Breast epithelium (tissue), 4 donors: ENCODE measurements at regions not wholly inside any gene's neighbourhood (a gene's known extent, or its start where the extent isn't known, plus 50 kb on each side); places are given as distances from the start of the nearest gene placed in this dataset.

Experiments
- DNase-seq, 2 donors: peaks; one replicate each; pipeline ENCODE4 v3.0.0-alpha.2; 2019; ENCODE audit warnings: low spot score in 2 of 2
- H3K27ac ChIP-seq, 2 donors: fragments of 200-600 bp; sonication (generic) in 1 of 2; one replicate each; pipeline ENCODE4 v1.5.1; 2016 to 2019; ENCODE audit warnings: mild to moderate bottlenecking in 1 of 2
- H3K27me3 ChIP-seq, 2 donors: fragments of 200-600 bp; sonication (generic) in 1 of 2; one replicate each; pipeline versions ENCODE4 v1.5.1 to v1.6.0; 2017 to 2019; ENCODE audit warnings: control low read depth in 1 of 2, mild to moderate bottlenecking in 1 of 2
- H3K36me3 ChIP-seq: fragments of 200-600 bp; one replicate; pipeline ENCODE4 v1.5.1; 2019
- H3K4me1 ChIP-seq, 2 donors: fragments of 200-600 bp; sonication (generic); one replicate each; pipeline ENCODE4 v1.5.1; 2016 to 2019; ENCODE audit warnings: control low read depth in 1 of 2
- H3K4me3 ChIP-seq, 3 donors: fragments of 200-600 bp; sonication (generic); 1 replicate in 2 of 3; 2 replicates in 1 of 3; pipeline ENCODE4 v1.5.1; 2016 to 2019; ENCODE audit warnings: mild to moderate bottlenecking in 3 of 3, moderate library complexity in 2 of 3
- H3K9me3 ChIP-seq, 2 donors: fragments of 200-600 bp; sonication (generic) in 1 of 2; one replicate each; pipeline ENCODE4 v1.5.1; 2016 to 2019; ENCODE audit warnings: control low read depth in 1 of 2
- CTCF ChIP-seq, 3 donors: fragments of 450-650 bp; IDR thresholded peaks; one replicate each; pipeline ENCODE4 v1.5.1; 2016 to 2017; ENCODE audit warnings: antibody characterized with exemption in 3 of 3, mild to moderate bottlenecking in 3 of 3, moderate library complexity in 3 of 3
- POLR2A ChIP-seq: fragments of 450-650 bp; IDR thresholded peaks from one replicate; pipeline ENCODE4 v1.6.1; 2016; ENCODE audit warnings: antibody characterized with exemption, mild to moderate bottlenecking, moderate library complexity
- POLR2AphosphoS5 ChIP-seq, 3 donors: sonication (generic); formaldehyde crosslinking; IDR thresholded peaks; one replicate each; pipeline ENCODE4 v1.6.1; 2017; ENCODE audit warnings: antibody characterized with exemption in 3 of 3
- intact Hi-C: fragments of 100-400 bp; cut with DNase I; formaldehyde crosslinking; loops from one replicate; pipeline ENCODE4 v1.15.1; 2023; ENCODE audit warnings: low total_unique reads

- Histone ChIP-seq H3K27ac (no peak overlapping the region), H3K27me3 (no peaks in the 10 kb centered on the region), H3K4me3 (no peak overlapping the region), H3K9me3 (peaks cover 0 to 6% of the 10 kb centered on the region in 2 donors), H3K36me3 (no peaks in the 10 kb centered on the region), H3K4me1 (no peaks in the 10 kb centered on the region)
- intact Hi-C loops: loop anchor here (10.0 kb wide), 1 partner anchor 1763 kb away; no protein-coding TSS in a partner anchor
- no peak for DNase-seq
- TF ChIP-seq POLR2AphosphoS5 (IDR thresholded peaks at IDR 0.05): no peak
- no peak for TF ChIP-seq CTCF (IDR thresholded peaks at IDR 0.05)
- no peak for TF ChIP-seq POLR2A
Observed at GRCh38 chr1:56171670-56172069, 407.7 kb downstream of the PLPP3 start.

- TF ChIP-seq CTCF (IDR thresholded peaks at IDR 0.05) (no peak), POLR2AphosphoS5 (IDR thresholded peaks at IDR 0.05) (no peak), POLR2A (no peak)
- intact Hi-C loops: loop anchor here (10.0 kb wide), 1 partner anchor 1764 kb away; no protein-coding TSS in a partner anchor
- Histone ChIP-seq H3K27ac (no peak overlapping the region), H3K9me3 (peaks cover 0 to 6% of the 10 kb centered on the region in 2 donors), H3K4me3 (no peak overlapping the region), H3K36me3 (no peaks in the 10 kb centered on the region), H3K4me1 (no peaks in the 10 kb centered on the region), H3K27me3 (no peaks in the 10 kb centered on the region)
- DNase-seq: no peak
Observed at GRCh38 chr1:56170784-56171320, 408.5 kb downstream of the PLPP3 start.

GRCh38 chr1:56169856-56170255 lies 409.5 kb downstream of the PLPP3 start:
- no peak overlapping the region for H3K4me3 ChIP-seq
- DNase-seq: no peak
- TF ChIP-seq POLR2AphosphoS5 (IDR thresholded peaks at IDR 0.05) (no peak), CTCF (IDR thresholded peaks at IDR 0.05) (no peak), POLR2A (no peak)
- H3K27ac ChIP-seq: no peak overlapping the region
- intact Hi-C loops: loop anchor here (10.0 kb wide), 1 partner anchor 1765 kb away; no protein-coding TSS in a partner anchor
- H3K4me1 ChIP-seq: no peaks in the 10 kb centered on the region
- no peaks in the 10 kb centered on the region for H3K27me3 ChIP-seq
- no peaks in the 10 kb centered on the region for H3K36me3 ChIP-seq
- peaks cover 0 to 6% of the 10 kb centered on the region in 2 donors for H3K9me3 ChIP-seq

- DNase-seq: no peak
- Histone ChIP-seq H3K27me3 (no peaks in the 10 kb centered on the region), H3K4me1 (no peaks in the 10 kb centered on the region), H3K9me3 (peaks cover 0 to 6% of the 10 kb centered on the region in 2 donors), H3K36me3 (no peaks in the 10 kb centered on the region), H3K27ac (no peak overlapping the region), H3K4me3 (no peak overlapping the region)
- intact Hi-C loops: no loop called here
- TF ChIP-seq CTCF (IDR thresholded peaks at IDR 0.05): no peak
- no peak for TF ChIP-seq POLR2AphosphoS5 (IDR thresholded peaks at IDR 0.05)
- TF ChIP-seq POLR2A: no peak
Observed at GRCh38 chr1:56168176-56168575, 411.2 kb downstream of the PLPP3 start.

DNA sequence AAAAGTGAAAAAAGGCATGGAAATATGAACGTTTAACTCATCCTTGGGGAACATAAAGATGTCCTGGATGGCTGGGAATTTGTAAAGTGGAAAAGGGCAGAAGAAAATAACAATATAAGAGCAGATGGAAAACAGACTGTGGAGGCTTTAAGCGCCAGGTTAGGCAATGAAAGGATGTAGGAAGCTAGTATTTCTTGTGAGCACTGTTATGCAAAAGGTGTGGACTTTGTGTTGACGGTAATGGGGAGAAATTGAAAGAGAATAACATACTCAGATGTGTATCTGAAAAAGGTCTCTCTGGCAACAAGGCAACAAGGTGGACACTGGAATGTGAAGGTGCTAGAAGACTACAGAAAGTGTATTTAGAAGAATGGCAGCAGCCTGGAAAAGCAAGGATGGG lies 411.8 kb downstream of the PLPP3 start:
- peaks cover 0 to under 1% of the 10 kb centered on the region in 2 donors for H3K9me3 ChIP-seq
- no peak for DNase-seq
- H3K27ac ChIP-seq: no peak overlapping the region
- TF ChIP-seq CTCF (IDR thresholded peaks at IDR 0.05) (no peak), POLR2A (no peak), POLR2AphosphoS5 (IDR thresholded peaks at IDR 0.05) (no peak)
- no peaks in the 10 kb centered on the region for H3K36me3 ChIP-seq
- H3K27me3 ChIP-seq: no peaks in the 10 kb centered on the region
- no peaks in the 10 kb centered on the region for H3K4me1 ChIP-seq
- intact Hi-C loops: no loop called here
- H3K4me3 ChIP-seq: no peak overlapping the region
